UCSD-AML1 (cell line): ENCODE measurements at regions not wholly inside any gene's neighbourhood (a gene's known extent, or its start where the extent isn't known, plus 50 kb on each side); places are given as distances from the start of the nearest gene placed in this dataset.
"Not testable (repeated sequence)": the region's sequence is repeated elsewhere in the genome, so short reads cannot be mapped to it uniquely, and the experiment has no call there.

Experiments used
- DNase-seq: peaks from one replicate; lab custom pipeline; 2025; ENCODE audit not compliant: unreplicated experiment; lab: John Stamatoyannopoulos, UW

DNA sequence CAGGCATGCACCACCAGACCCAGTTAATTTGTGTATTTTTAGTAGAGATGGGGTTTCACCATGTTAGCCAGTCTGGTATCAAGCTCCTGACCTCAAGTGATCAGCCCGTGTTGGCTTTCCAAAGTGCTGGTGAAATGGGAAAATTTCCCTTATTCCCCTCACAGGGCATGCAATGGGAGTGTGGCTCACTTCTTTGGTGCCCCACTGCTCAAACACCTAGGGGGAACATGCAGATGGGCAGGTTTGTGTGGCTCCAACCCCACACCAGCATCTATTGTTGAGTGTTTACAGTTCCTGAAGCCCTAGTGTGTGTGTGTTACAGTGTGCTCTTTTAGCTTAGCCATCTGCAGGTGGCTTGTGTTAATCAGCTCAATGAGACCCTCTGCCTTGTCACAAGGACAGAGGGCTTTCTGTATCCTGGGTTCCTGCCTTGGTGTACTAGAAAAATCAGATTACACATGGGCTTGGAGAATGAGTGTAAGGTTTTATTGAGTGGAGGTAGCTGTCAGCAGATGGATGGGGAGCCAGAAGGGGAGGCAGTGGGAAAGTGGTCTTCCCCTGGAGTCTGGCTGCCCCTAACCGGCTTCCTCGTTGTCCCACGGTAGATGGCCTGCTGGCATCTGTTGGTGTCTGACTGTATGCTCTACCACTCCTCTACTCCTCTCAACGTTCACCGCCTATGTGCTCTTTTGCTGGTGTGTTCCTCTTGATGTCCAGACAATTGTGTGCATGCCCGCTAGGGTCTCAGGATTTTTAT, 248.1 kb upstream of the CBLB start:
- DNase-seq: no peak

GRCh38 chr3:106117490-106117858, 248.7 kb upstream of the CBLB start:
- no peak for DNase-seq

- no peak for DNase-seq
These were observed 250.8 kb upstream of the CBLB start for GRCh38 chr3:106119614-106120082.

- no peak for DNase-seq
These were observed 251.5 kb upstream of the CBLB start for GRCh38 chr3:106120356-106120755.

- DNase-seq: no peak
These were observed 252.9 kb upstream of the CBLB start for GRCh38 chr3:106121491-106122289.

DNA sequence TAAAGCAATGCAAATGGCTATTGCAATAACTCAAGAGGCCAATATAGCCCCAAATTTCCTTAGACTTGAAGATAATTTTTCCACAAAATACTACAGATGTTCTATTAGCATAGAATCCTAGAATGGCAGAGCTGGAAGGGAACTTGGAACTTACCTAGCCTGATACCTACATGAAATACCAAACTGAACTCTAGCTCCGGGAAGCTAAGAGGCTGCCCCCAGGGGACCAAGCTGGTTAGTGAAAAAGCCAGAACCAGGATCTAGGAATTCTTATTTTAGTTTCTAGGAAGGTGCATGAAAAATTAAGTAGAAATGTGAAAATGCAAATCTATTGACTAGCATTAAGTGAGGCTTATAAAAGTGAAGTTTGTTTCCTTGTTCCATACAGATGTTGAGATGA, 256.0 kb upstream of the CBLB start:
- no peak for DNase-seq

DNA sequence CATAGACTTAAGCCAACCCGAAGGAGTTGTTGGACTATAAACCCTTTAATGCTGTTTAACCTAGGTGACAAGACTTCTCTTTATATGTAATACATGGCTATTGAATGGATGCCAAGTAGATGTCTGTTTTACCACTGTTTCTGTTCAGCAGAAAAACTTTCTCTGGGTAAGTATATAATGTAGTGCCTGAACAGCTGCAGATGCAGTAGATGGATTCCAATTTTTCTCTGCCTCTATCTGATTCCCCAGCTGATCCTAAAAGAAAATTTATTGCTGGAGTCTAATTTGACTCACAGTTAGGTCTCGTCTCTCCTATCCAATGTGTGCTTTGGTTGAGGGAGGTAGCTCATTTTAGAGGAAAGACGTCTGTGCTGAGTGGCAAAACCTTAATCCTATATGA, 256.5 kb upstream of the CBLB start:
- no peak for DNase-seq

GRCh38 chr3:106126067-106126845, 257.4 kb upstream of the CBLB start:
- DNase-seq: no peak

- no peak for DNase-seq
These were observed 258.0 kb upstream of the CBLB start for GRCh38 chr3:106126846-106127235.

DNA sequence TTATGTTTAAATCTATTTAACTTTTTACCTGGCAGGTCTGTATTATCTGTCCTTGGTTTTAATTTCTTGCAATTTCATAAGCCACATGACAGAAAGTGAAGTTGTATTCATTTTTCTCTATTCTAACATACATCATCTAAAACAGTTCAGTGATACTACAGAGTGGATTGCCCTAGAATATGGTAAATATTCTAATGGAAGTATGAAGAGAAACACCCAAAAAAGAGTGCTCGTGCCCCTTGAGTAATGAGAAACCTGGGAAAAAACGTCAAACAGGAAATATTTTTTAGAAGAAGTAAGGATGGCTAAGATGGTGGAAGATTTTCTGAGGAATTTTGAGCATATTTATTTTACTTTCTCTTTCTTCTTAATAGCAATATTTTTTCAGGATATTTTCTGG, 261.1 kb upstream of the CBLB start:
- DNase-seq: no peak

GRCh38 chr3:106130384-106131198, 261.8 kb upstream of the CBLB start:
- DNase-seq: peak; percentile 12

DNA sequence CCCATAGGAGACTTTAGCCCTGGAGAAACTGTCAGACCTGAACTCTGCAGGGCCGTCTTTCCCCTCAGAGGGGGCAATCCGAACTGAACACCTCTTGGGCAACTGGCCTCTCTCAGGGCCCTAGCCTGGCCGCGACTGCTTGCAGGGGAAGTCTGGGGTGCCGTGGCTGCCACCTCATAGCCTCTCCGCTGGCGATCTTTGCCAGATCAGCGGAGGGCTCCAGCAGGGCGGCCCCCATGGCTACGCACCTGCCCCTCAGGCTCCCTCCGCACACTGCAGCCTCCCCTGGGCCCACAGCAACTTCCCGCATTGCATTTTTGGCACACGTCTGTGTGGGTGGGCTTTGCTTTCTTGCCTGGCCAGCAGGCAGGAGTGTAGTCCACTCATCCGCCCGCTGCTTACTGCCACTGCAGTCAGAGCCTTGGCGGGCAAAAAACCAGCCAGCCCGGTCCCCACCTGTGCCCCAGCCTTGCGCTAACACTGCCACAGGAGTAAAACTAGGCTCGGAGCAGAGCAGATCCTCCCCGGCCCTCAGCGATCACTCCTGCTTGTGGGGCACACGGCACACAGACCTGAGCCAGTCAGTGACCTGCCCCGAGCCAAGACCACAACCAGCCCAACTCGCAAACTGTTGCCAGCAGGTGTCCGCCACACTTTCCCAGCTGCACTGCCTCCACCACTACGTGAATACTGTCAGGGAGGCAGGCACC, 266.8 kb upstream of the CBLB start:
- DNase-seq: no peak

GRCh38 chr3:106139826-106140225, 271.0 kb upstream of the CBLB start:
- no peak for DNase-seq

GRCh38 chr3:106140431-106140830, 271.6 kb upstream of the CBLB start:
- DNase-seq: no peak

DNA sequence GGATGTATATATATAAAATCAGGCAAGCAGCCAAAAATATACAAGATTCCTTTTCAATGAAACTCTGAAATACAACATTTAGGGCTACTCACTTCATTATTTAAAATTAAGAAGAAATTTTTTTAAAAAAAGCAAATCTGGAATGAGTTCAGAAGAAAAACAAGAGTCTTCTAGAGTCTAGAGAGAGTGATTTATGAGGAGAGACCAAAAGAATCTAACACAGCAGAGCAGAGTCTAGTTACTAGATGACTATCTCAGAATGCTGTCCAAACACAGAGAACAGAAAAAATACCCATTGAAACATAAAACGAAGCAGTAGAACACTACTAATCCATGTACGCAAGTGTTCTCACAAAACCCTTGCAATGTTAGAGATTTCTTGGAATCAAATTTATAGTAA, 275.2 kb upstream of the CBLB start:
- DNase-seq: no peak

- not testable (repeated sequence) for DNase-seq
These were observed 279.7 kb upstream of the CBLB start for GRCh38 chr3:106148440-106149082.

- no peak for DNase-seq
These were observed 288.6 kb upstream of the CBLB start for GRCh38 chr3:106157411-106157810.

DNA sequence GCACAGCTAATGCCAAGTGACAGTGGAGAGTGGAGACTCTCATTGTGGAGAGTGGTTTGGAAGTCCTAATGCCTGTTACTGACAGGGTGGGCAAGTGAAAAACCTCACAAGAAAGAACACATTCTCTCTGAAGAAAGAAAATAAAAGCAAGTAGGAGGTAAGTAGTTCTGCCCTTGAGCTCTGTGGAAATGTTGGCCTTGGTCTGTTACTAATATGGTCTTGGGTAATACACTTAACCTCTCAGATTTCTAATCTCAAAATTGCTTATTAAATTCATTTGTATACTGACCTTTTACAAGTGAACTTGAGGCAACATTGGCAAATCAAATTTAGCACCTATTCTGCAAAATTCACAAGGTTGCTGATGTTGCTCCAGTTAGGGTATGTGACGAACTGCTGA, 291.6 kb upstream of the CBLB start:
- no peak for DNase-seq

- no peak for DNase-seq
These were observed 292.4 kb upstream of the CBLB start for GRCh38 chr3:106161246-106161645.

DNA sequence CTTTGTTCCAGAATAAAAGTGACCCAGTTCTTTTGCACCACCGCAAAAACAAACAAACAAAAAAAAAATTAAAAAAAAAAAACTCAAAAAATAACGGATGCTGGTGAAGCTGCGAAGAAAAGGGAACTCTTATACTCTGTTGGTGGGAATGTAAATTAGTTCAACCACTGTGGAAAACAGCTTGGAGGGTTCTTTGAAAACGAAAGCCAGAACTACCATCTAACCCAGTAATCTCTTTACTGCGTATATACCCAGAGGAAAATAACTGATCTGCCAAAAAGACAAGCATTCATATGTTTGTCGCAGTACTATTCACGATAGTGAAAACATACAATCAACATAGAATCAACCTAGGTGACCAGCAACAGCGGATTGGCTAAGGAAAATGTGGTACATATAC, 298.9 kb upstream of the CBLB start:
- DNase-seq: no peak
